Skeletal muscle tissue (tissue), 3 donors: ENCODE measurements at regions not wholly inside any gene's neighbourhood (a gene's known extent, or its start where the extent isn't known, plus 50 kb on each side); places are given as distances from the start of the nearest gene placed in this dataset.
A peak's percentile ranks its signal among the peaks of the same experiment; 100 is the strongest.

ENCODE experiments used
- H3K27ac ChIP-seq: one replicate; pipeline ENCODE4 v1.7.0; 2013; ENCODE audit warnings: mild to moderate bottlenecking, low read depth, low read length, inconsistent platforms
- H3K27me3 ChIP-seq, 3 donors: one replicate each; pipeline ENCODE4 v1.7.0; 2013; ENCODE audit warnings: low read length in 3 of 3; ENCODE audit not compliant: control insufficient read depth in 3 of 3, insufficient read depth in 3 of 3
- H3K36me3 ChIP-seq, 3 donors: one replicate each; pipeline ENCODE4 v1.7.0; 2013; ENCODE audit warnings: low read length in 3 of 3; ENCODE audit not compliant: control insufficient read depth in 3 of 3, insufficient read depth in 3 of 3
- H3K4me1 ChIP-seq, 3 donors: one replicate each; pipeline ENCODE4 v1.7.0; 2013; ENCODE audit warnings: low read length in 3 of 3, mild to moderate bottlenecking in 3 of 3; ENCODE audit not compliant: control insufficient read depth in 3 of 3, insufficient read depth in 3 of 3
- H3K4me3 ChIP-seq, 3 donors: one replicate each; pipeline ENCODE4 v1.7.0; 2013; ENCODE audit warnings: low read length in 3 of 3
- H3K9ac ChIP-seq, 3 donors: one replicate each; pipeline ENCODE4 v1.7.0; 2013; ENCODE audit warnings: low read length in 3 of 3, mild to moderate bottlenecking in 3 of 3, moderate library complexity in 2 of 3, low read depth in 1 of 3
- H3K9me3 ChIP-seq, 3 donors: one replicate each; pipeline ENCODE4 v1.7.0; 2013; ENCODE audit warnings: low read length in 3 of 3; ENCODE audit not compliant: control insufficient read depth in 3 of 3
- donor health status: Osteomylitis.

DNA sequence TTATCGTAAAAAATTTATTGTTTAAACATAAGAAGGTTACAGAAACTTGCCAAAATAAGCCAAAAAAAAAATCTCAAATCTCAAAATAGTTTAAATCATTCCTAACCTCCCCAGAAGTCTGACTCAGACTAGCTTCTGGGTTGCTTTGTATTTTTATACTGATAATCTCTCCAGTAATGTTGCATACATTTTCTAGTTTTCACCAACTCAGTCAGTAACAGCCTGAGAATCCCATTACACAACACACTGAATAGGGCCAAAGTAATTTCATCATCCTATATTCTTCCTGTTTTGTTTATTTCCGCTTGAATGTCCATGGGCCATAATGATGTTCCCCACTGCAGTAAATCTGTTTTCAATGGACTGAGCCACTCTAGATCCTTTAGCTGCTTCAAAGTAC lies 478.5 kb downstream of the GPAM start:
- Histone ChIP-seq H3K36me3 (no peaks in the 10 kb centered on the region), H3K4me1 (no peaks in the 10 kb centered on the region), H3K27me3 (no peaks in the 10 kb centered on the region), H3K27ac (peak overlapping the region; percentile 25), H3K9me3 (no peaks in the 10 kb centered on the region), H3K4me3 (no peak overlapping the region), H3K9ac (no peak overlapping the region)

DNA sequence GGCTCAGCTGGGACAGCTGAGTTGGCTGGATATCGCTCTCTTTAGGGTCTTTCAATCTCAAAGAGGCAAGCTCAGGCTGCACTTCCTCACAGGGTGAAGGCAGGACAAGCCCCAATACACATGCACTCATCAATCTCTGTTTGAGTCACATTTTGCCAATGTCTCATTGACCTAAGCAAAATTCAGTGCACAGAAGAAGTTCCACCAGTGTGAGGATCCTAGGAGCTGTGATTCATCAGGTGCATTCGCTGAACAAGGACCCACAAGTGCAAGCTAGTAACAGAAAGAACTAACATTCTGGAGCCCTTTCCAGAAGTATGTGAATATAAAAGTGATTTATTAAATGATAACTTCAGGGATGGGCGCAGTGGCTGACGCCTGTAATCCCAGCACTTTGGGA lies 477.2 kb downstream of the GPAM start:
- no peak overlapping the region for H3K27ac ChIP-seq
- H3K4me3 ChIP-seq, result no peak overlapping the region
- H3K9ac ChIP-seq, result no peak overlapping the region
- no peaks in the 10 kb centered on the region for H3K36me3 ChIP-seq
- no peaks in the 10 kb centered on the region for H3K27me3 ChIP-seq
- H3K4me1 ChIP-seq, result no peaks in the 10 kb centered on the region
- no peaks in the 10 kb centered on the region for H3K9me3 ChIP-seq

DNA sequence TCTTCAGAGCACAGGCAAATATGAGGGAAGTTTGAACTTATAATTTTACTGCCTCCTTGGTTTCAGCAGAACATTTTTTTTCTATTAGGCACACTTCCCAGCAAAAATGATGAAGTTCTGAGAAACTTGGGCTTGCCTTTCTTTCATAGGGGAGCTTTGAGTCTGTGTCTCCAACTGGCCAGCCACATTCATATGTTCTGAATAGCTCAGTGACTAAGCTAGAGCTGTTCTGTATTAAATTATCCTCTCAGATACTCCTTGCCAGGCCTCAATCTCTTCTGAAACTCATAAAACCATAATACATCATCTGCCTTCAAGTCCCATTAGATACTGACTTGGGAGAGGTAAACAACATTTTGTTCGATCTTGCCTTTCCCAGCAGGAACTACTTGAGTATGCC lies 476.5 kb downstream of the GPAM start:
- H3K9ac ChIP-seq, result no peak overlapping the region
- H3K4me1 ChIP-seq, result no peaks in the 10 kb centered on the region
- no peaks in the 10 kb centered on the region for H3K36me3 ChIP-seq
- no peaks in the 10 kb centered on the region for H3K27me3 ChIP-seq
- no peak overlapping the region for H3K27ac ChIP-seq
- H3K4me3 ChIP-seq, result no peak overlapping the region
- no peaks in the 10 kb centered on the region for H3K9me3 ChIP-seq

DNA sequence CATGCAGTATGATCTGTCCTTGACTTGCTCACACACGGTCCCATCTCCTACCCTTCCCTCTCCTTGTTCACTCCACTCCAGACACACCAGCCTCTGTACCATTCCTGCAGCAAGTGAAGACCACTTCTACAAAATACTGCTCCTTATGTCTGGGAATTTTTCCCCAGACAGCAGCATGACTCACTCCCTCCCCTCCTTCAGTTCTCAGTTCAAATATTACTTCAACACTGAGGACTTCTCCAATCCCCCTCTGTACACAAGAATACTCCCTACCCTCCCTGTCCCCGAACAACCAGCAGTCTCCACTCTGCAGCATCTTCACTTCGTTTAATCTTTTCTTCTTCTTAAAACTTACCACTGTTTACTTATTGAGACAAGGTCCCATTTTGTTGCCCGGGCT lies 474.0 kb downstream of the GPAM start:
- H3K27ac ChIP-seq, result no peak overlapping the region
- H3K36me3 ChIP-seq, result no peaks in the 10 kb centered on the region
- H3K4me1 ChIP-seq, result no peaks in the 10 kb centered on the region
- peaks cover 0 to 2% (median 0%) of the 10 kb centered on the region in 3 donors for H3K9me3 ChIP-seq
- no peak overlapping the region for H3K9ac ChIP-seq
- no peaks in the 10 kb centered on the region for H3K27me3 ChIP-seq
- H3K4me3 ChIP-seq, result no peak overlapping the region

DNA sequence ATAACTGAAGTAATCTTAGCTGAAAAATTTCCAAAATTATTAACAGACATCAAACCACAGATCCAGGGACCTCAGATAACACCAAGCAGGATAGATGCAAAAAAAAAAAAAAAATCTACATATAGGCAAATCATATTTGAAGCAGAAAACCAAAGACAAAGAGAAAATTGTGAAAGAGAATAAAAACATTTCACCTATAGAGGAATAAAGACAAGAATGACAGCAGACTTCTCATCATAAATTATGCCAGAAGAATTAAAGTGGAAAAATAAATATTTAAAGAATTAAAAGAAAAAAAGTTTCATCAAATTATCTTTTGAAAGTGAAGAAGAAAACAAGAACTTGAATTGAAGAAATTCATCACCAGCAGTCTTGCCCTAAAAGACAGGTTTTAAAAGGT lies 467.5 kb downstream of the GPAM start:
- Histone ChIP-seq H3K36me3 (no peaks in the 10 kb centered on the region), H3K9me3 (peaks cover 0 to 9% (median 2%) of the 10 kb centered on the region in 3 donors), H3K27ac (no peak overlapping the region), H3K27me3 (no peaks in the 10 kb centered on the region), H3K4me3 (no peak overlapping the region), H3K9ac (no peak overlapping the region), H3K4me1 (no peaks in the 10 kb centered on the region)

DNA sequence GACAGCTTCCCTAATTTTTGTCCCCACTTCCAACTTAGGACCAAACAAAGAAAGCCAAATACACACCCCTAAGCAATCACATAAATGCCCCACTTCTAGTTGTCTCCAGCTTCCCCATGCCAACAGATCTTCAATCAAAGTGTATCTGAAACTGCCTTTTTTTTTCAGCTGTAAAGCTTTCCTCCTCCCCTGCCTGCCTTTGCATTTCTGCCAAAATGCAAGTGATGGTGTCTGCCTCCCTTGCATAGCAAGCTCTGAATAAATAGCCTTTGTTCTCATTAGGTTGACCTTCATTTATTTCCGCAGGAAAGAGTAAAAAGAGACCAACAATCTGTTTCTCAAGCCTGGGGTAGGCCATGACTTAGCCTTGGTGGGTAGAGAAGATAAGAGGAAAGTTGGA lies 459.4 kb downstream of the GPAM start:
- no peak overlapping the region for H3K4me3 ChIP-seq
- H3K4me1 ChIP-seq, result no peaks in the 10 kb centered on the region
- H3K27ac ChIP-seq, result no peak overlapping the region
- H3K36me3 ChIP-seq, result no peaks in the 10 kb centered on the region
- no peak overlapping the region for H3K9ac ChIP-seq
- H3K9me3 ChIP-seq, result no peaks in the 10 kb centered on the region
- H3K27me3 ChIP-seq, result no peaks in the 10 kb centered on the region

DNA sequence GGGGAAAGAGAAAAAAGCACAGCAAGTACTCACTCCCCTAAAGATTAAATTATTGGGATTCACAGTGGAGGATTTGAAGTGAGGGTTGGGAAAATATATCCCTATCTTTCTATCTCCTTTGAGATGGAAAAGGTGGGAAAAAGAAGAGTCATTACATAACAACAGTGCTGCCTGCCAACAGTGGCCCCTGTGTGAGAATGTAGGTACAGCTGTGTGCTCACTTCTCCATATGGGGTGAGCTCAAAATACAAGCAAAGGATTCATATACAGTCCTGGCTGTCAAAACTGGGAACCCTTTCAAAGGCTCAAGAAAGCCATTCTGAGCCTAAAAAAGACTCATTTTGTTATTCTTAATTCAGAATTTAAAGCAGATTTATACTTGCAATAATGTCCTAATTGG lies 458.5 kb downstream of the GPAM start:
- H3K27ac ChIP-seq, result no peak overlapping the region
- no peak overlapping the region for H3K4me3 ChIP-seq

DNA sequence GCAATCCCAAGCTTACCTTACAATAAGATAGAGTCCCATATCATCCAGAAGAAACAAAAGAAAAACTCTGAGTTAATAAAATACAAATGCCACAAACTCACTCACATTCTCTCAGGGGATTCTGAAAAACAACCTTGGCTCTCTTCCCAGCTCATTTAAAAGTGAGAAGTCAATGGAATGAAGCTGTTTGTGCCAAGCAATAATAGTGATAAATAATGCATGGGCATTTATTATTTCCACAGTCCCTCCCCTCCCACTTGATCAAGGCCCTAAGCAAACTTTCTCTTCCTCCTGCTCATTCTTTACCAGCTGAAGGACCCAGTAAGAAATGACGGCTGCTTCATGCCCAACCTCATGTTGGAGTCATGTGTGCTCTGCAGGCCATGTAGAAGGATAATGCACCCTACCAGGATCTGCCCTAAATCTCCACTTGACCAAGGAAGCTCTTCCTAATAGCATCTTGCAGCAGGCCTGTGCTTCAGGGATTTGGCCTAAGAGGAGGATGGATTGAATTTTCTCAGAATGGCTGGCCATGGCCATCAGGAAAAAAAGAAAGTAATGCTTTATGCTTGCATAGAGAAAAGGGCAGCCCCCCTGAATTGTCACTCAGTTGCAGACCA lies 451.3 kb downstream of the GPAM start:
- Histone ChIP-seq H3K27ac (no peak overlapping the region), H3K27me3 (no peaks in the 10 kb centered on the region), H3K9ac (no peak overlapping the region), H3K4me1 (no peaks in the 10 kb centered on the region), H3K36me3 (no peaks in the 10 kb centered on the region), H3K9me3 (no peaks in the 10 kb centered on the region), H3K4me3 (no peak overlapping the region)

More for the DNA sequence above, 458.5 kb downstream of the GPAM start:
- no peaks in the 10 kb centered on the region for H3K9me3 ChIP-seq
- no peaks in the 10 kb centered on the region for H3K36me3 ChIP-seq
- H3K27me3 ChIP-seq, result no peaks in the 10 kb centered on the region
- no peaks in the 10 kb centered on the region for H3K4me1 ChIP-seq
- no peak overlapping the region for H3K9ac ChIP-seq

DNA sequence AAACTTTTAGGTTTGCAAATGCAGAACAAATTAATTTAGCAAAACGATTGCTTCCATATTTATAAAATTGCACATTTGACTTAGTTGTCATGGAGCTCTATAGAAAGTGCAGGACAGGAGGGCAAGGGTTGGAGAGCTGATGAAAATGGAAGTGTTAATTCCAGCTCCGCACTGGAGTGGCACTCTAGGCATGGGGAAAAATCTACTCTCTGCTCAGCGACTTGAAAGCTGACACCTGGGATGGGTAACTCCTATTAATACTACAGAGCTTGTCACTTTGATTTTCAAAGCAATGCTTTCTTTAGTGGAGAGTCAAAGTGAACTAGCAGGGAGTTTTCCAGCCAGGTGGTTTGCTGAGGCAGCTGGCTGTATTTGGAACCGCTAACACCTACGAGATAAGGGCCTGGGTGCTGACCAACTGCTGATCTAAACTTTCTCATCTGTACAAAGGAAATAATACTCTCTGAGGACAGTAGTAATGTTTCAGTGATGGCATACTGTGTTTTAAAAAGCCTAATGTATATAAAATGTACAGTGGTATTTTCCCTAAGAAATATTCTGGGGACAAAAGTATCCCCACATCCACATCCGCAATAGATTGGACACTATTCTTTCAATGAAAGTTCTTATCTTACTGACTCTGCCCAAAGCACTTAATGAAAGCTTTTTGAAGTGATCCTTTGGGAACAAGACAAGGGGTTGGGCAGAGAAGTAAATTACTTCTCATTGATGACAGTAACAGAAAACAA lies 444.3 kb downstream of the GPAM start:
- Histone ChIP-seq H3K27me3 (no peaks in the 10 kb centered on the region), H3K9me3 (no peaks in the 10 kb centered on the region), H3K9ac (no peak overlapping the region), H3K36me3 (no peaks in the 10 kb centered on the region), H3K27ac (no peak overlapping the region), H3K4me1 (no peaks in the 10 kb centered on the region), H3K4me3 (no peak overlapping the region)

DNA sequence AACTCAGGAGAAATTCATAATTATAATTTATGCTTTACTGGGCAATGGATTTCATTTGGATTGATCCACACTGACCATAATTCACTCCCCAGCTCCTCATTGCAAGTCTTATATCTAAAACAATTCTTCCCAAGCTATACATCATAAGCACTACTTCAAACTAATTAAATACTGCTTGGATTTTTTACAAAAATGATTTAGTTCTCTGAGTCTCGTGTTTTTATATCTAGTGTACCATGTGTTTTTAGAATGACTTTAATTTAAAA lies 443.8 kb downstream of the GPAM start:
- Histone ChIP-seq H3K9me3 (no peaks in the 10 kb centered on the region), H3K9ac (no peak overlapping the region), H3K36me3 (no peaks in the 10 kb centered on the region), H3K4me1 (no peaks in the 10 kb centered on the region), H3K27ac (no peak overlapping the region), H3K27me3 (no peaks in the 10 kb centered on the region), H3K4me3 (no peak overlapping the region)
